T-helper 1 cell (primary cell): ENCODE measurements at regions not wholly inside any gene's neighbourhood (a gene's known extent, or its start where the extent isn't known, plus 50 kb on each side); places are given as distances from the start of the nearest gene placed in this dataset.

ENCODE experiments used
- DNase-seq, 5 donors: peaks; one replicate each; pipeline ENCODE4 v3.0.0-alpha.2; 2012 to 2020

DNA sequence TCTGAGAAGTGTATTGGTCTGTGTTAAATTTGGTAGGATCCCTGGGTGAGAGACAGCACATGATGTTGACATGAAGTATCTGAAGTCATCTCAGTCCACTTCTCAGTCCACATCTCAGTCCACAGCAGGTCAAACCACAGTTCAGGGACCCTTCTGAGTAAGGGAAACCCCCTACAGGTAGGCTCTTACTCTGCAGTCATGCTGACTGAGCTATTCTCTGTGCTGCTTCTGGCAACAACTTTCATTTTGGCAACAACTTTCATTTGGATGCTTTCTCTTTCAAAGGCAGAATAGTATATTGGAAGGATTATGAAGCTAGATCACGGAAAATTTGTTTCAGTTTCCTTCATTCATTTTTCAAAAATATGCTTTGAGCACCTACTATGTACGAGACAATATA, 178.2 kb upstream of the GOLIM4 start:
- DNase-seq, result no peak

GRCh38 chr3:168273036-168273435, 177.3 kb upstream of the GOLIM4 start:
- no peak for DNase-seq

DNA sequence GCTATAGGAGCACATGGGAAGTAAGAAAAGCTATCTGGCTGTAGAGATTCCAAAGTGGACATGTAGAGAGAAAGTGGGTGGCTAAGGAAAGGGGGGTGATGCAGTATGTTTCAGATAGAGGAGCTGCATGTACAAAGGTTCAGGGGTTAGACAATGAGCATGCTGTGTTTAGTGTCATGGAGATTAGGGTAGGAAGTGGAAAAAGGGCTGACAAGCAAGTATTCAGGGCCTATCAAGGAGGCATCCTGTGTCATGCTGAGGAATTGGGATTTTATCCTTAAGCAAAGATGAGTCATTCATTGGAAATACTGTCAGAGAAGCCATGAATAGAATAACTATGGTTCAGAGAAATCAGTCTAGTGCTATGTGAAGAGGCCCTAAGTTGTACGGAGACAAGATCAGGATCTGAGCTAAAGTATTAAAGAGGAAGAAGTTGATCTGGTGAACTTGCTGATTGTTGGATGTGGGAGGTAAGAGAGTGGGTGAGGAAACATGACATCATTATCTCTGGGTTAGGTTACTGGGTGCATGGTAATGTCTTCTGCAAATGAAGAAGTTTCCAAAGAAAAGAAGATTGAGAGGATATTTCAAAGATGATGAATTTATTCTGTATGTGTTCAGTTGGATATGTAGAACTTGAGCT, 176.7 kb upstream of the GOLIM4 start:
- no peak for DNase-seq

GRCh38 chr3:168271932-168272331, 176.2 kb upstream of the GOLIM4 start:
- no peak for DNase-seq

GRCh38 chr3:168269001-168269400, 173.3 kb upstream of the GOLIM4 start:
- no peak for DNase-seq

DNA sequence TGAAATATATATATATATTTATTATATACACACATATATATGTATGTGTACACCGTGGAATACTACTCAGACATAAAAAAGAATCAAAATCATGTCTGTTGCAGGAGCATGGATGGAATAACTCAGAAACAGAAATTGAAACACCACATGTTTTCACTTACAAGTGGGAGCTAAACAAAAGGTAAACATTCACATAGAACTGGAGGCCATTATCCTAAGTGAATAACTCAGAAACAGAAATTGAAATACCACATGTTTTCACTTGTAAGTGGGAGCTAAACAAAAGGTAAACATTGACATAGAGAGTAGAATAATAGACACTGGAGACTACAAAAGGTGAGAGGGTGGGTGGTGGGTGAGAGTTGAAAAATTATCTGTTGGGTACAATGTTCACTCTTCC, 171.5 kb upstream of the GOLIM4 start:
- no peak for DNase-seq

- no peak for DNase-seq
These were observed 170.6 kb upstream of the GOLIM4 start for GRCh38 chr3:168266335-168266734.

DNA sequence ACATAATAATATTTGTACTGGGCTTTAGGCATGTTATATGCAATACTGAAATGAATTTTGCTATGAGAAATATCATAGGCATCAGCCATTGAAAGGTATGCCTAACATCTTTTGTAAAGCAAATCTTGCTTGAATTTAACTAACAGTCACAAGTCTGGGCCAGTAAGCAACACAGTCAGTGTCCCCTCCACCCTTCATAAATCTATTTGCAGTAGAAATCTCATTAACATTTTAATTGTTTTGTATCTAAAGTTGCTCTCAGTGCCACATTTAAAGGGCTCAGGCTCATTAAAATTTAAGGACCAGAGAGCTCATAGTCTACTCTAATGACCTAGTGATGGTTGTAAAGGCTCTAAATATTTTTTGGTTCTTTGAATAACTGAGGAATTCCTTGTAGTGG, 167.2 kb upstream of the GOLIM4 start:
- no peak for DNase-seq

- DNase-seq, result no peak
These were observed 165.1 kb upstream of the GOLIM4 start for GRCh38 chr3:168260859-168261258.

DNA sequence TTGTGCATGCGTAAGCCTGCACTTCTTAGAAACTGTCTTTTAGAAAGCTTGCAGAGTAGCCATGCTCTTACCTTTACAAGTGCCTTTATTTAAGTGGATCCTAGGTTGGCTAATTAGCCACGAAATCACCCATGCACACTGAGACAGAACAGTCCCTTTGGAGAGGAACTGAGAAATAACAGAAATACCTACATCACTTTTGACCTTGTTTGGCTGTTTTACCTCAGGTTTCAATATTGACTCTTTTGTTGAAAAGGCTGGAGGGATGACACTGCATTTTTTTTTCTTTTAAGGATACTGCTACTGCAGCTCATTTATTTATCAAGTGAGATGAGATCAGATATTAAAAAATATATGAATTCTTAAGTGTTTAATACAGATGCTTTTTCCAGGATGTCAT, 155.6 kb upstream of the GOLIM4 start:
- DNase-seq, result no peak

DNA sequence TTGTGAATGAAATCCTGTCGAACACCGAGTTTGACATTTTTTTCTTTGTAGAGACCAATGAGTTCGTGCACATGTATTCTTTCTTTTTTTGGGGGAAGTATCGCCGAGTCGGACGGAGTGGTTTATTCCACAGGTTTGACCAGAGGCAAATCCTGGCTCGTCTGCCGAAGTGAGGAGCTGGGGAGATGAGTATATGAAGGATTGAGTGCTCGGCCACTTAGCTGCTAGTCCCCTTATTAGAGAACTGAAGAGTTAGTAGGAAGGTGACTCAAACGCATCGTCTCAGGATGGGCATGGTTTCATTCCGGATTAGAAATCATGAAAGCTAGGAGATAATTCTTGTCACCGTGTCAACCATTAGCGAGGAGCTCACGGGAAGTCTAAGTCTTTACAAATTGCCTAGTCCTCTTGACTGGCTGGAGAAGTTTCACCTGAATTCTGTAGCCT, 154.7 kb upstream of the GOLIM4 start:
- DNase-seq, result no peak

DNA sequence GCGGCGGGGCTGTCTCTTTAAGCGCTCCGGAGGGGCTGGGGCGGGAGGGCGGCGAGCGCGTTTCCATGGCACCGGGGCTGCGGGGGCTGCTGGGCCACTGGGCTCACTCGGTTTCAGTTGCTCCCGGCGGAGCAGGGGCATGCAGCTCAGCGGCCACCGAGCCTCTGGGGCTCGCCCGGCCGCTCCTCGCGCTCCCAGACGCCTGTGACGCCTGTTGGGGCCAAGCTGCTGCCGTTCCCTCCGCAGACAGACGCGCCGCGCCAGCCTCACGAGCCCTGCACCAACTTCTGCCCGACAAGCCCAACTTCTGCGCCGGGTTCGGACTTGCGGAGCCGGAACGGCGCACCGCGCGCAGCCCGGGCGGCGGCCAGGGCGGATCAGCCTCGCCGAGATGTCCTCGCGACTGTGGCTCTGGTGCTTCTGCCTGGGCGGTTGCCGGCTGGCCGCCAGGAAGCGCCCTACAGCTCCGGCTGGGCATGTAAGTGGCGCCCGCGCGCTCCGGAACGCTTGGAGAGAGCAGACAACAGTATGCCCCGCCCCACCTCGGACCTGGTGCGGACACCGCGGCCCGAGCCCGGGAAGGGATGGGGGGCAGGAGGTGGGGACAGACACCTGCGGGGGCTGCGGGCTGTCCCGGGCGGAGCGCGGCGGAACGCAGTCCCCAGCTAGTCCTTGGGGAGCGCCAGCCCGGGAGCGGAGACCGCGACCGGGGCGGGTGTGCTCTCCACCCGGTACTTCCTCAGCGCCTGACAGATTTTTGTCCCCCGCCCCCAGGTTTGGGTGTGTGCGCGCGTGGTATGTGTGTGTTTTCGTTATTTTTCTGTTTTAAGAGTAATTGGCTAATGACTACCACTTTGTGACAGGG, 154.1 kb upstream of the GOLIM4 start:
- peak in 1 of 5 donors; percentile 30 for DNase-seq

DNA sequence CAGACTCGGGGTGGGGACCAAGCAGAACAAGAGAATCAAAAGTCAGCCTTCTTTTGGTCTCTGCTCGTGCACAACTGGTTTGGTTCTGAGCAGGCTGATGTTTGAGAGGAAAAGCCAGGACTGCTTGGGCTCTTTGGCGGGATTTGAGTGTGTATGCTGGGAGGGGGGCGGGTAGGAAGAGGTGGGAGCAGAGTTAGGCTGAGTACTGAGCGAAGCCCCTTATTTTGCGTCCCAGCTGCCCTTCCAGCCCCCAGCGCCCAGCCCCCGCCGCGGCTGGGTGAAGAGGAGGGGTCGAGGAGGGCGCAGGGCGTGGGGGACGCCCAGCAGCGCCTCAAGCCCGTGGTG, 153.5 kb upstream of the GOLIM4 start:
- no peak for DNase-seq

GRCh38 chr3:168248383-168249204, 152.9 kb upstream of the GOLIM4 start:
- DNase-seq, result no peak

GRCh38 chr3:168241156-168241555, 145.4 kb upstream of the GOLIM4 start:
- no peak for DNase-seq

- no peak for DNase-seq
These were observed 143.6 kb upstream of the GOLIM4 start for GRCh38 chr3:168239287-168239686.

DNA sequence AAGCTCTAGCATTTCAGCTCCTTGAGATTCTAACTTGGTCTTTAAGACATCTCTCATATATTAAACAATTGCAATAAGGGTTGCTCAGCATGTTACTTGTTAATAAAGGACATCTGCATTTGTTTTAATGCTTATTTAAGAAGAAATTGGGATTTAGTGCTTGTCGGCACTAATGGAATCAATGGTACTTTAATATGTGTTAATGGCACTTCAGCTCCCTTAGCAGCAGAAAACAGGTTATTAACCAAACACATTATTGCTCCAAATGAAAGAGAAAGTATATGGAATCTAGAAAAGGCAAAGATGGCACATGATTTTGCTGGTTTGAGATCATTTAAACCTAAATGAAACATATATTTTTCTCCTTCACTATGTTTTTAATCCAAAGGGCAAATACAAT, 137.3 kb upstream of the GOLIM4 start:
- DNase-seq, result no peak

DNA sequence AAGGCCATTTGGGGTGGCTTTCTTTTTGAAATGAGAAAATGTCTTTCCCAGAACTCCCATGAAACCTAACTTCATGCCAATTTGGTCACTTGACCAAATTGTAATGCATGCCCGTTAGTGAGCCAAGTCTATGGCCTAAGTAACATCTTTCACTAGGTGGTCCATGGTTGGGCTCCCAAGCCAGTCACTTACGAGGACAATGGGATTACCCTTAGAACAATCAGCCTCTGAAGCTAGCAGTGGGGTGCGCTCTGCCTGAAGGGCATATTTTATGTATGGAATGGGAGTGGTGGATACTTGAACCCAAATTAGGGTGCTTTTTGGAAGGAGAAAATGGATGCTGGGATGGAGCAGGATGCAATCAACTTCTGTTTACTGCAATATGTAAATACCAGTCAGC, 127.4 kb upstream of the GOLIM4 start:
- DNase-seq, result no peak

DNA sequence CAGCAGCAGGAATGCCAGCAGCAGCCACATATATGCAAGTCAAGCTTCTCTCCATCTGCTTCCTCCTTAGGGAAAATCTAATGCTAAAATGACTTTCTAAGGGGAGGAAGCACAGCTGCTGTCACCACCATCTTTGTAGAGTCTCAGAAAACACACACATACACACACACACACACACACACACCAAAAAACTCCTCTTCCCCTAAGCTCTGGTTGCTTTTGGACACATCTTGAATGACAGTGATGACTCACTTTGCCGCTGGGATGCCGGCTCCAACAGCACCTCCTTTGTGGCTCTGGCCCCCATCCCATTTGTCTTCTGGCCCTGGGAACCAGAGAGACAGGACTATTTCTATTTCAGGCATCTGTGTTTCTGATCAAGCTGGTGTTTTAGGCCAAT, 124.8 kb upstream of the GOLIM4 start:
- DNase-seq, result no peak

DNA sequence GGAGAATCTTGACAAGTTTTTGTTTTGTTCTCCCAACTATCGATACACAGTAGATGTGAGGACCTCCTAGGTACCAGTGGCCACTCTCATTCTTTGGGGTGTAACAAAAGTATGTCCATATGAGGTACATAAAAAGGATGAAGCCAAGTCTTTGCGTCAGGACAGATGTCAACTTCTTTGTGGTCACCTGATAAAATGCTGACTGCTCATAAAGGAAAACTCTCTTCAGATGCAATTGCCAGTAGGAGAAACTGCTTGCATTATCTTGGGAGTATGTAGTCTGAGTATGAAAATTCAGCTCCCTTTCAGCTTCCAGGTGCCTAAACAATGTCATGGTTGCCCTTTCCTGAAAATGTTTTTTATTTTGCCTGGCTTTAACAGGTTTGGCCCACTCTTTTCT, 123.8 kb upstream of the GOLIM4 start:
- DNase-seq, result no peak

- DNase-seq, result no peak
These were observed 122.9 kb upstream of the GOLIM4 start for GRCh38 chr3:168218600-168218999.

- DNase-seq, result no peak
These were observed 121.1 kb upstream of the GOLIM4 start for GRCh38 chr3:168216851-168217250.

GRCh38 chr3:168213920-168214319, 118.2 kb upstream of the GOLIM4 start:
- DNase-seq, result peak in 1 of 5 donors; percentile 29
